GM18508 (cell line): ENCODE measurements at regions not wholly inside any gene's neighbourhood (a gene's known extent, or its start where the extent isn't known, plus 50 kb on each side); places are given as distances from the start of the nearest gene placed in this dataset.
"Not testable (repeated sequence)": the region's sequence is repeated elsewhere in the genome, so short reads cannot be mapped to it uniquely, and the experiment has no call there.

Experiments
- ATAC-seq: cut with Tn5 transposase; IDR thresholded peaks from one replicate; pipeline ENCODE4 v1.9.1; 2021; ENCODE audit warnings: moderate number of reproducible peaks; ENCODE audit not compliant: insufficient read depth, unreplicated experiment

DNA sequence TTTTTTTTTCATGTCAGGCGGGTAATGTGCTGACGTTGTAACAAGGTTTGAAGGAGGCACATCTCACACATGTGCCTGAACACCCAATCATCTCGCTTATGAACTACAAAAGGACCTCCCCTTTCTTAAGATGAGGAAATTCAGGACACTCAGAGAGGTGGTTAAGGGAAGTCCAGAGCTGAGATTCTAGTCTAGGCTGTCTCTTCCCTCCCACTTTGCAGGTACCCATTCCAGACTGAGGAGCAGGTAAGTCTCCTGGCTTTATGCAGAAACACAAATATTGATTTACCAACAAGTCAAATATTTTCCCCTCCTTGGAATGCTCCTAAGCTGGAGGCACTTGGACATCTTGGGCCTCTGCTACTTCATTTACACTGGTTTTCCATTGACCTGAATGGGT is 122.9 kb upstream of the CADM1 start:
- ATAC-seq = no peak

DNA sequence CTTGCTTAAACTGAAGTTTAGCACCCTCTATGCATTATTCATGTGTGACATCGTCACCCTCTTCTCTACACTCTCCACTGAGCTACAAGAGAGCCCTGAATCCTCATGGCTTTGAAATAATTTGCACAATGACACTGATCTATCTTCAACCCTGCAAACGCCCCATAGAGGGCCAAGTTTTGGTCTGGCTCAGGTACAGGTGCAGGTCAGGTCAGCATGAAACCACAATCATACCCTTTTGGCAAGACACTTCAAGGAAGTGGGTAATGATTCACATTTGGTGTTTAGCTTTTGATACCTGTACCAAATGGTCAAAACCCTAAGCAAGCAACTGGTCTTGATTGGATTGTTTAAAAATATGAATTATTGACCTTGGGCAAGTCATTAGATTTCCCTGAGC is 122.2 kb upstream of the CADM1 start:
- no peak for ATAC-seq

DNA sequence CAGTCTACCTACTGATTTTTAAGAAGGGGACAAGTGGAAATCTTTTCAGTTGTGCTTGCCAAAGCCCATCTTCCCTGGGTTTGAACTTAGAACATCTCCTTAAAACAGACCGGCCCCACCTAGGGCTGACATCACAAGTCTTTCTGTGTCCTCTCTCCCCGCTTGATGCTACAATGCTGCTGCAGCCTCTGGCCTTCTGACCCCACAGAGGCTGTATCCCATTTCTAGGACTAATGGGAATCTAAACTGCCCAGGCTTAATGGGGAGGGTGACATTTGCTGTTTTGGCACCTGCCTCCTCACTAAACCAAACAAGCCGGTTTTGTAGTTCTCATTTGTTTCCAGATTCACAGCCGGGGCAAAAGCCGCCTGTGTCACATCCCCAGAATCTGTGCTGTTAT is 121.3 kb upstream of the CADM1 start:
- no peak for ATAC-seq

DNA sequence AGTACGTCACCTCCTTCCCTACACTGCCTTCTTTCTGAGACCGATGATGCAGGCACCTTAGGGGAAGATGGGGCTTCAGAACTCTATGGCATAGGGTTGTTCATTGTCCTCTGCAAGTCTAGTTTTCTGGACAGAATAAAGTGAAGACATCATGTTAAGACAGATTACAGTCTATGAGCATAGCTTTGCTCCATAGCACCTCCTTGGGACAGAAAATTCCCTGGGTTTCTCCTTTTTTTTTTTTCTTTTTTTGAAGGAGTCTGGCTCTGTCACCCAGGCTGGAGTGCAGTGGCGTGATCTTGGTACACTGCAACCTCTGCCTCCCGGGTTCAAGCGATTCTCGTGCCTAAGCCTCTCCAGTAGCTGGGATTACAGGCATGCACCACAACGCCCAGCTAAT is 119.8 kb upstream of the CADM1 start:
- ATAC-seq = no peak

DNA sequence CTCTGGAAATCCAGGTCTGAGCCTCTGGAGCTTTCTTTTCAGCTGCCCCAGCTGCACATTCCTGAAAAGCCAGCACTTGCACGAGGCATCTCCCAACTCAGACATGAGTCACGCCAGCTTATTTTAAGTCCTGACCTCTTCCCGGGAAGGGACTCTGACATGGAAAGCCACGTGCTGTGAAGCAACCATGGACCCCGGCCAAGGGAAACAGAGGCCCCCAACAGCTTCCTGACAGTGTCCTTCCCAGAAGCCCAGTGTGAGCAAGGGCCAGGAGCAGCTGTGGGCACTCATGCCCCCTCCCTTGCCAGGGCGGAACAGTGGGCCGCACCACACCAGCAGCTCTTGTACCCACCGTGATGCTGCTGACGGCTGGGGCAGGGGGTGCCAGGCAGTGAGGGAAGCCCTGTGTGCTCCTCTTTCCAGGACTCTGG is 118.8 kb upstream of the CADM1 start:
- ATAC-seq = no peak

DNA sequence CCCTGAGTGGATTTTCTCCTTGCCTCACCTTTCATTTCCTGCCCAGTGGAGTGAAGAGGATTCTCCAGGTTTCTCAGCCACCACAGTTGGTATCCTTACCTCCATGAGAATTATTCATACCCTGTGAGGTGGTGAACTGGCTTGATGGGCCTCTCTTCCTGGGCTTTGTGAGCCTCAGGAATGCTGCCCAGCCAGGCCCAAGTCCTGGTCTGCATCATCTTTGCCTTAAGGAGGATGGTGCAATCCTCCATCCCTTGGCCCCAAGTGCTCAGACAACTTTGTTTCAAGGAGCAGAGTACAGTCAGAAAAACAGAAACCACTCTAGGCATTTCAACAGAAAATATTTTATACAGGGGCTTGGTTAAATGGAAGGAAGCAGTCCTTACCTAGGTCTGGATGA is 114.2 kb upstream of the CADM1 start:
- no peak for ATAC-seq

DNA sequence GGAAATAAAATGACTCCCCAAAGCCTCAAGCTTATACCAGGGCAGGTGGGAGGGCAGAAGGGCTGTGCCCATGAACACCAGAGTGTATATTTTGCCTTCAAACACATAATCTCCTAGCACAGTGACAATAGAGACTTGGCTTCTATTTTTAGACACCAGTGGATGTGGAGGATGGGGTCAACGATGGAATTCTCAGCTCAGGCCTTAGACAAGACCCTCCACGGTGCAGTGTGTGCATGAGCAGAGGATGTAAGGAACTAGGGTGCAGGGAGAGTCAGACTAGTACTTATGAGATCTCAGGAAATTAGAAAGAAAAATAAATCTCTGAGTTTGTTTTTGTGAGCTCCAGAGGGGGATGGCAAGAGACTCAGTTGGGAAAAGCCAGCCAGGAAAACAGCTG is 113.6 kb upstream of the CADM1 start:
- ATAC-seq = no peak

DNA sequence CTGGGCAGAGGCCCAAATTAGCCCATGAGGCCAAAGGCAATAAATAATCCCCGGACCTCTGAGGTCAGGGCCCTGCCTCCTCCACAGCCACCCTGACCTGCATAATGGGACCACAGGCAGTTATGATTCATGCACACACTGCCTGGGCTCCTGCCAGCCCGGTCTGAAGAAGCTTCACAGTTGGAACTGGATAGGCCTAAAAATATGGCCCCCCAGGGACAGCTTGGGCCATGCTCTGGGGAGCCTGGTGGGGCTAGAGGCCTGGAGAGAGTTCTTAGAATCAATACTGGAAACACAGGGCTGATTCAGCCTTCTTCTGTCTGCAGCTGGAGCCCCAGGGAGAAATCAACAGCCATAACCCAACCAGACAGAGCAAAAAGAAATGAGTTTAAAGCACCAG is 112.8 kb upstream of the CADM1 start:
- ATAC-seq = no peak

DNA sequence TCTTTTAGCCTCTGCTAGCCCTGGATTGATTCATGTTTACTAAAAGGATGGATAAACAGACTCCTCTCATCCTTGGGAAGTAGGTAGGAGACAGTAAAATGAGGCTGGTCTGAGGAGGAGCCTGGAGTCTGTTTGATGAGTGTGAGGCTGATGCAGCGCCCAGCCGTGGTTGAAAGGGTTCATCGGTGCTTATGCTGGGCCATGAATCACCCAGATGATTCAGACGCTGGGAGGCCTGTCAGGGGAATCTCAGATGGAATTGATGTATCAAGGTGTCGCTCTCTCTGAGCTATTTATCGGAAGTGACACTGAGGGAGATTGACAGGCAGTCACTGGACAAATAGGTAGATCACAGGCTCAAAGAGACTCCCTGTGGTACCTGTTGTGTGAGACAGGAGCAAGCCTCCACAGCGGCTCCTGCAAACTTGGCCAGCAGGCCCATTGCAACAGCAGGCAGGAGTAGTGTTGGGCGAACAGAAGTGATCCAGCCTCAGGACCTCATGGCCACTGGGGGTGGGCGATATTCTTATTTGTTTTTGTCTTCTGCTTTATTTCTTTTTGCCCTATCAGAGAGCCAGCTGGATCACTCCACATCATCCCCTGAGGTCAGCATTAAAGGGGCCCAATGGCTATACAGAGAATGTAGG is 109.9 kb upstream of the CADM1 start:
- ATAC-seq = no peak

DNA sequence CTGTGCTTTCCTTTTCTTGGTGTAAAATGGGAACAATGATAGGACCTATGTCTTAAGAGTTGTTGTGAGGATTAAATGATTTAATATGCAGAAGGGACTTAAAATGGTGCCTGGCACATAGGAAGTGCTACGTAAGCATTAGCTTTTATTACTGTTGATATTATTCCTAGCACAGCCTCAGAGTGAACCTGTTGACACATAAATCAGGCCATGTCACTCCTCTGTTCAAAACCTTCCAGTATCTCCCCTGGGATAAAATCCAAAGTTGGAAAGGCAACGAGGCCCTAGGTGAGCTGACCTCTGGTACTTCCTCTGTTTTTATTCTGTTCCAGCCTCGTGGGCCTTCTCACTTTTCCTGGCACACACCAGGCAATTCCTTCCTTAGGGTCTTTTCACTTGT is 108.8 kb upstream of the CADM1 start:
- no peak for ATAC-seq

DNA sequence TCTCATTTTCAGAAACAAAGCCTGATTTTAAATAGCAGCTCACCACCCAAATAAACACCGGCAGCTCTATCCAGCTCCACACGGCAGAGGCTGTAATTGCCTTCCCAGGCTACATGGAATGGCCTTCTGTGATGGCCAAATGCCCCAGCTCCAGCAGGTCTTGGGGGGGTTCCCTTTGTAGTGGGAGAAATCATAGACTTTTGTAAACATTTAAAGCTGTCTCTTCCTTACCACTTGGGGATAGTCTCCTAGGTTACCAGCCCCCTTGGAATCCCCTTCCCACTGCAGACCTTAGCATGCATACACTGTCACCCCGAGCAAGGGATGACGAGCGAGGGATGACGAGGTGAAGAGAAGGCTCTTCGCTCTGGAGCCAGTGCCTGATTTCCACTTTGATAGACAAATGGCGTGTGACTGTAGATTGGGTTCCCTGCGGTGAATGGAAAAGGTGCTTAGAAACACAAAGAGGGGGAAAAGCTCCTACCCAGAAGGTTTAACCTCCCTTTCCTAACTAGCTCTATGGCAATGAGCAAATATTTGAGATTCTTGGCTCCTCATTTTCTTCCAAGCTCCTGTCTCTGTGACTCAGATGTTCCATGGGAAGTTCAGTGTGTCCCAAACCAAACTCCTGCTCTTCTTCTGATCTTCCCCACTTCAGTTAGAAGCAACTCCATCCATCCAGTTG is 108.0 kb upstream of the CADM1 start:
- ATAC-seq = no peak

DNA sequence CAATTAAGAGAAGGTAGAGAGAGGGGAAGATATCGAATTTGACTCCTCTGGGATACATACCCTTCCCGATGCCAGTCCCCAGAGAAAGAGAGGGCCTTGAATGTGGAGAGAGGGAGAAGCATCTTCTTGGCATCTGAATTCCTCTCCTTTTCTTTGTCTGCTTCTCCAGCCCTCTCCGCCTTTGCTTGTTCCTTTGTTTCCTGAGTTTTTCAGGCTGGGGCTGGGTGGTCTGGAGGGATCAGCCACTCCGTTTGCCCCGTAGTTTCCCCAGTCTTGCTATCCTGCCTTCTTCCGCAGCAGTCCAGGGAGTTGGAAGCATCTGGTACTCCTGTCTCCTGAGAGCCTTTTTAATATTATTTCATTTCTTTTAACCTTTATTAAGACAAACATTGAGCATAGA is 107.1 kb upstream of the CADM1 start:
- no peak for ATAC-seq

DNA sequence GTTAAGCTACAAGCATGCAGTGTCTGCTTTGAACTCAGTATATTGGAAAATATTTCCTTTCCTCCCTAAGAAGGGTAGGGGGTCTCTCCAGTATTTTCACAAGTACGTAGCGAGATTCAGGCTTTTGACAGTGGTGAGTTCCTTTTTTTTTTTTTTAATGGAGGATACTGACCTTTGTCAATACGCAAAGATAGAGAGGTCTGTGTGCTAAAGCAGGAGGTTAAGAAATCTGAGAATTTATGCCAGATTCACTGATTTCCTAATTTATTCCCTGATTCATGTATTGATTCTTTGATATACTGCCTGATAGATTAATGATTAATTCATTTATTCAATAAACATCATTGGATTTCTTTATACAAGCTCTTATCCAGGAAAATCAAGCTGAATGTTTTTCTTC is 106.7 kb upstream of the CADM1 start:
- no peak for ATAC-seq

DNA sequence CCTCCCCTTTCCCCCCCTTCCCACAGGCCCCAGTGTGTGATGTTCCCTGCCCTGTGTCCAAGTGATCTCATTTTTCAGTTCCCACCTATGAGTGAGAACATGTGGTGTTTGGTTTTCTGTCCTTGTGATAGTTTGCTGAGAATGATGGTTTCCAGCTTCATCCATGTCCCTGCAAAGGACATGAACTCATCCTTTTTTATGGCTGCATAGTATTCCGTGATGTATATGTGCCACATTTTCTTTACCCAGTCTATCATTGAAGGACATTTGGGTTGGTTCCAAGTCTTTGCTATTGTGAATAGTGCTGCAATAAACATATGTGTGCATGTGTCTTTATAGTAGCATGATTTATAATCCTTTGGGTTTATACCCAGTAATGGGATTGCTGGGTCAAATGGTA is 106.0 kb upstream of the CADM1 start:
- not testable (repeated sequence) for ATAC-seq

DNA sequence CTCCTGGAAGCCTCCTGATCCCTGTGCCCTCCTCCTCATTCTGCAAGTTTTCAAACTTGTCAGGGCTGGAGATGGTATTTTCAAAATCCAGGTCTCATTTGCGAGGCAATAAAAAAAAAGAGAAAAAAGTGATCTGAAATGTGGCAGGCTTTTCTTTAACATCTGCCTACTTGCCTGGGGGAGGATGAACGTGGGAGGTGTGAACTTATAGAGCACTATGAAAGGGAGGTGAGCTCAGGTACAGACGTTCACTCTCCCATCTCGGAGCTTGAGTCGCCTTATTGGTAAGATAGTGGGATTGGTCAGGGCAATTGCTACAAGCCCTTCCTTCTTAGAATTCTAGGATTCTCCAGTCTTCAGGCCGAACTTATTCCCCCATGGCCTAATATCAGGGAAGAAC is 104.8 kb upstream of the CADM1 start:
- no peak for ATAC-seq

DNA sequence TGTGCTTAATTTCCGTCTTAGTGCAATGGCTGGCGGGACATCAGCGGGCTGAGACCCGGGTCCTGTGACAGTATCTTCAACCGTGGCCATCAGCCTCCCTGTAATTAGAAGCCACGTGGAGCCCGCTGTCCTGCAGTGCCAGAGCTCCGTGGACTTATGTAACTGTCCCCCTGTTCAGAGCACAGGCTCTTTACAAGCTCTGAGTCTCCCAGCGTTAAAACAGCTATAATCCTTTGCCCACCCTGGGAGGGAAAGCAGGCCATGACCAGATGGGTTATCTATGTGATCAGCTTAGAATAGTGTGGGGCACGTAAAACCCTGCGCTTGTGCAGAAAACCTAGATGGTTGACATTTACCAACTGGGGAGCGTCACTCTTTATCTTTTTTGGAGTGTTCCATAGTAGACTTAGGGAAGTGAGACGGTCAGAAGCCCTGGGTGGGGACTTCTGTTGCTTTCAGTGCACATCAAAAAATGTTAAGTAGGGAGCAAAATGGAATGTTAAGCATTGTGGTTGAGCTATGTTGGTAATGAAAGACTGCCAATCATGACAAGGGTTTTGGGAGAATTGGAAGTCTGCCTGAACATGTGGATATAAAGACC is 103.5 kb upstream of the CADM1 start:
- ATAC-seq = no peak

DNA sequence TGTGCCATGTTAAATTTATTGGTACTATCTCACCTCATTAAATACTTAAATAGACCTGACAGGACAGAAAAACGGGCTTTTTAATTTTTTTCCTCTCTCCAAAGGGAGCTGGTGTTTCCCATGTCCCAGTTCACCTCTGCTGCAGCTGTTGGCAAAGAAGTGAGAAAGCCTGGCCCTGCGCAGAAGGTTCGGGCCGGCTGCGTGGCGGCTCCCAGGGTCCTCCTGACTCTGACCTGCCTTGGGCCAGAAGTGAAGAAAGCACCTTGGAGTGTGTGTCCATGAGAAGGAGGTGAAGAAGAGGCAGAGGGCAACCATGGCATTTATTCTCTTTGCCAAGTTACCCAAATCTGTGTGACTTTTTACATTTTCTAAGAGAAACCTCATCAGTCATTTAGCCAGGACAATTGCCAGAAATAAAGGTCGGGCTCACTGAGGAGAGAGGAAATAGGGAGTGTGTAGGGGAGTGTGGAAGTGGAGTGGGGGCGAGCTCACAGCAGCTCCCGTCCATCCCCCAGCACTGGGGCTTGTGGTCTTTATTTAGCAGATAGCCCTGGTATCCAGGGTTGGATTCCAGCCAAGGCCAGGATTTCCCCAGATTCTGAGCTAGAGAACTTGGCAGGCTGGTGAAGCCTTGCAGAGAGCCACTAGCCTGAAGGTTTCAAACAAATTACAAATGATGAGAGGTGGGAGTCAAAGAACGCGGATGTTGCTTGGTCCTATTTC is 102.4 kb upstream of the CADM1 start:
- ATAC-seq = no peak

DNA sequence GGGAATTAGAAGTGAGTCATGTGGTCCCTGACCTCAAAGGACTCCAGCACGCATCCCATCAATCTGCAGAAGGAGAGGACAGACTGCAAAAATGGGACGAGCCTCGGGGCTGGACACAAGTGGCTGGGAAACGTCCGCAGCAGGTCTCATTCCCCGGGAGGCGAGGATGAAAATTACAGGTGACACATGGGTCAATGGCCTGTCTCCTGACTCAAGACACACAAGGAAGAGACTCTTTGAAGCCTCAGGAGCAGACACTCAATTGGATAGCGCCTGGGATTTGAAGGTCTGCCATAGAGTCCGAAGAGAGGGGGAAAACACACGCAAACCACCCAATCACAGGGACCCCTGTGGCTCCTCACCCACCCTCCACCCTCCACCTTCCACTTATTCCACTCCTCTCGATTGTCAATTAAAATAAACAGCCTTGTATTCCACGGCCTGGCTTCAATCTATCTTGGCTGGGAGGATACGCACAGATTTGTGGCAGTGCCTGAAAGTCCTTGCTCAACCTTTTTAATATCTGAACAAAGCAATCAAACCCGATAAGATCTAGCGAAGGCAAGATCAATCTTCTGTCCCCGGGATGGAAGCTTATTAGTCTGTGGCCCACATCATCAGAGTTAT is 101.8 kb upstream of the CADM1 start:
- ATAC-seq = no peak

DNA sequence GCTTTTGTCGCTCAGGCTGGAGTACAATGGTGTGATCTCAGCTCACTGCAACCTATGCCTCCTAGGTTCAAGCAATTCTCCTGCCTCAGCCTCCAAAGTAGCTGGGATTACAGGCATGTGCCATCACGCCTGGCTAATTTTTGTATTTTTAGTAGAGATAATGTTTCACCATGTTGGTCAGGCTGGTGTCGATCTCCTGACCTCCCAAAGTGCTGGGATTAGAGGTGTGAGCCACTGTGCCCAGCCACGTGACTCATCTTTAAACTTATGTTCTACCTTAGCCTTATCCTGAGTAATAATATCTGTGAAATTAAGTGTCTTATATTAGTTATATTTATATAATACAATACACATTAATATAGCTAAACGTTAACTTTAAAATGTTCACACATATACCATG is 101.2 kb upstream of the CADM1 start:
- ATAC-seq = not testable (repeated sequence)

DNA sequence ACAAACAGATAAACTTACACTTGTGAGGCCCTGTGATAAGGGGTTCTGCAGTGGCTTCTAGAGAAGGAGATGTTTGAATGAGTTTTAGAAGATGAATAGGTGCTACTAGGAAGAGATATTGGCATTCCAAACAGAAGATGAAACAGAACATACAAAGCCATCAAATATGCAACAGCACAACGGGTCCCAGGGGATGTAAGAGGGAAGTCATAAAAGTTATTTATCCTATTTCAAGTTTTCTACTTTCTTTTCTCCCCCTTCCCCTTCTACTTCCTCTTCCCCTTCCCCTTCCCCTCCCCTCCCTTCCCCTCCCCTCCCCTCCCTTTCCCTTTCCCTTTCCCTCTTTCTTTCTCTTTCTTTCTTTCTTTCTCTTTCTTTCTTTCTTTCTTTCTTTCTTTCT is 94.9 kb upstream of the CADM1 start:
- no peak for ATAC-seq
